Panc1 (cell line): ENCODE measurements at regions not wholly inside any gene's neighbourhood (a gene's known extent, or its start where the extent isn't known, plus 50 kb on each side); places are given as distances from the start of the nearest gene placed in this dataset.

Experiments
- ATAC-seq: fragments of 200-7000 bp; cut with Tn5 transposase; 2 replicates; pipeline ENCODE4 v1.9.1; 2020; ENCODE audit warnings: mild to moderate bottlenecking, moderate library complexity
- BruUV-seq: library from RNA; stranded (reverse); fragments of 400-500 nt; replicated peaks from 2 replicates; lab custom pipeline; 2021; lab: Mats Ljungman, UMichigan
- CTCF ChIA-PET: fragments of 300-600 bp; sonication (Branson Sonifier 250); formaldehyde crosslinking; loops from one replicate; lab custom pipeline; 2022; ENCODE audit warnings: antibody characterized with exemption; lab: Charles Lee
- POLR2A ChIA-PET: fragments of 300-600 bp; sonication (Branson Sonifier 250); formaldehyde crosslinking; loops from one replicate; lab custom pipeline; 2022; ENCODE audit warnings: antibody characterized with exemption; lab: Charles Lee
- DNase-seq: peaks from one replicate; pipeline ENCODE4 v3.0.0-alpha.2; 2010; ENCODE audit warnings: low read depth, low spot score
- H3K27ac ChIP-seq: 2 replicates; pipeline ENCODE4 v1.5.1; 2011; ENCODE audit warnings: mild to moderate bottlenecking, low read length, inconsistent platforms
- H3K27me3 ChIP-seq: fragments of 200-500 bp; sonication (Bioruptor generic); 2 replicates; pipeline ENCODE4 v1.6.0; 2014; ENCODE audit warnings: low read length, inconsistent platforms; ENCODE audit not compliant: control insufficient read depth, insufficient read depth
- H3K36me3 ChIP-seq: fragments of 200-500 bp; sonication (Bioruptor generic); 2 replicates; pipeline ENCODE4 v1.5.1; 2014; ENCODE audit warnings: inconsistent platforms, mild to moderate bottlenecking, low read length, moderate library complexity; ENCODE audit not compliant: control insufficient read depth, insufficient read depth
- H3K4me1 ChIP-seq: 2 replicates; pipeline ENCODE4 v1.5.1; 2011; ENCODE audit warnings: inconsistent platforms, mild to moderate bottlenecking, low read length, moderate library complexity; ENCODE audit not compliant: control insufficient read depth, insufficient read depth
- H3K4me3 ChIP-seq, 2 experiments: 2 replicates each; pipeline ENCODE4 v1.5.1; 2011 to 2012; ENCODE audit warnings: low read depth in 2 of 2, low read length in 2 of 2, mild to moderate bottlenecking in 2 of 2, inconsistent platforms in 1 of 2, moderate library complexity in 1 of 2
- H3K9me3 ChIP-seq: fragments of 200-500 bp; sonication (Bioruptor generic); 2 replicates; pipeline ENCODE4 v1.5.1; 2014; ENCODE audit warnings: low read depth, mild to moderate bottlenecking, inconsistent platforms, low read length, moderate library complexity; ENCODE audit not compliant: control insufficient read depth, insufficient read depth
- POLR2AphosphoS5 ChIP-seq: IDR thresholded peaks from 2 replicates; pipeline ENCODE4 v1.6.1; 2012; ENCODE audit warnings: mild to moderate bottlenecking, low read depth, low read length, moderate library complexity
- SIN3A ChIP-seq: IDR thresholded peaks from 2 replicates; pipeline ENCODE4 v1.6.1; 2012; ENCODE audit warnings: low read depth, mild to moderate bottlenecking, low read length, moderate library complexity, borderline replicate concordance; ENCODE audit not compliant: insufficient read depth
- TCF7L2 ChIP-seq: IDR thresholded peaks from 2 replicates; pipeline ENCODE4 v1.6.1; 2011; ENCODE audit warnings: mild to moderate bottlenecking, low read depth, low read length, inconsistent platforms
- in situ Hi-C: cut with HindIII; loops from 2 replicates; pipeline ENCODE4 v1.10.0; 2016; ENCODE audit warnings: low sequenced_read_pairs, low pct_unique_long_range_greater_than_20kb
- intact Hi-C: fragments of 100-400 bp; cut with micrococcal nuclease; formaldehyde crosslinking; loops from one replicate; pipeline ENCODE4 v1.10.0; 2022; ENCODE audit not compliant: unreplicated experiment
- TF ChIP-seq, protein P1 (sequence below), 2 experiments: IDR thresholded peaks; 2 replicates each; pipeline ENCODE4 v1.6.1; 2011 to 2012; ENCODE audit warnings: low read depth in 2 of 2, control low read depth in 1 of 2, low read length in 1 of 2, mild to moderate bottlenecking in 1 of 2, moderate library complexity in 1 of 2; ENCODE audit not compliant: insufficient read depth in 1 of 2
- TF ChIP-seq, protein P2 (sequence below): fragments of 450-650 bp; IDR thresholded peaks from 2 replicates; pipeline ENCODE4 v1.5.1; 2017; ENCODE audit warnings: mild to moderate bottlenecking

DNA sequence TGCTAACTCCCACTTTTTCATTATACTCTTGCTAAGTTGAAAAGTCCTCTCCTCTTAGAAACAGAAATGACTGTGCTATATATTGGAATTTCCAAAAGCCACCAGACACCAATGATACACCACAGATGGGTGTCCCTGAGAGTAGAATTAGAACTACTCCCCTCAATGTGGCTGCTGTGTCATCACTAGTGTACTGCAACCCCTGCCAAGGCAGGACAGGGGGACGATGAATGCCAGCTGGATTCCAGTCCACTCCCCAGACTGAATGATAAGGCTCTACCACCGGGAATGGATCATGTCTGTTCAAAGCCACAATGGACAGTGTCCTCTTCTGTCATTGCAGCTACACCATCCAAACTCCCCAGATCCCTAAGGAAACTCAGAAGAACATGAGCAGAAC, 69.7 kb upstream of the EDNRB start:
- POLR2A ChIA-PET = no interaction called here
- DNase-seq = no peak
- no TSS peak for BruUV-seq
- Histone ChIP-seq H3K36me3 (no peaks in the 10 kb centered on the region), H3K27ac (no peak overlapping the region), H3K4me1 (no peaks in the 10 kb centered on the region), H3K4me3 (no peak overlapping the region), H3K9me3 (no peaks in the 10 kb centered on the region), H3K27me3 (no peaks in the 10 kb centered on the region)
- in situ Hi-C loops = no loop called here
- intact Hi-C loops = no loop called here
- no peak for ATAC-seq
- no peak for TF ChIP-seq SIN3A
- TF ChIP-seq, protein P1, sequence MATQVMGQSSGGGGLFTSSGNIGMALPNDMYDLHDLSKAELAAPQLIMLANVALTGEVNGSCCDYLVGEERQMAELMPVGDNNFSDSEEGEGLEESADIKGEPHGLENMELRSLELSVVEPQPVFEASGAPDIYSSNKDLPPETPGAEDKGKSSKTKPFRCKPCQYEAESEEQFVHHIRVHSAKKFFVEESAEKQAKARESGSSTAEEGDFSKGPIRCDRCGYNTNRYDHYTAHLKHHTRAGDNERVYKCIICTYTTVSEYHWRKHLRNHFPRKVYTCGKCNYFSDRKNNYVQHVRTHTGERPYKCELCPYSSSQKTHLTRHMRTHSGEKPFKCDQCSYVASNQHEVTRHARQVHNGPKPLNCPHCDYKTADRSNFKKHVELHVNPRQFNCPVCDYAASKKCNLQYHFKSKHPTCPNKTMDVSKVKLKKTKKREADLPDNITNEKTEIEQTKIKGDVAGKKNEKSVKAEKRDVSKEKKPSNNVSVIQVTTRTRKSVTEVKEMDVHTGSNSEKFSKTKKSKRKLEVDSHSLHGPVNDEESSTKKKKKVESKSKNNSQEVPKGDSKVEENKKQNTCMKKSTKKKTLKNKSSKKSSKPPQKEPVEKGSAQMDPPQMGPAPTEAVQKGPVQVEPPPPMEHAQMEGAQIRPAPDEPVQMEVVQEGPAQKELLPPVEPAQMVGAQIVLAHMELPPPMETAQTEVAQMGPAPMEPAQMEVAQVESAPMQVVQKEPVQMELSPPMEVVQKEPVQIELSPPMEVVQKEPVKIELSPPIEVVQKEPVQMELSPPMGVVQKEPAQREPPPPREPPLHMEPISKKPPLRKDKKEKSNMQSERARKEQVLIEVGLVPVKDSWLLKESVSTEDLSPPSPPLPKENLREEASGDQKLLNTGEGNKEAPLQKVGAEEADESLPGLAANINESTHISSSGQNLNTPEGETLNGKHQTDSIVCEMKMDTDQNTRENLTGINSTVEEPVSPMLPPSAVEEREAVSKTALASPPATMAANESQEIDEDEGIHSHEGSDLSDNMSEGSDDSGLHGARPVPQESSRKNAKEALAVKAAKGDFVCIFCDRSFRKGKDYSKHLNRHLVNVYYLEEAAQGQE (IDR thresholded peaks at IDR 0.05; ENCODE audit: insufficient read depth in 1 of 2, low read depth in 2 of 2, low read length in 1 of 2) = no peak
- no peak for TF ChIP-seq TCF7L2
- TF ChIP-seq, protein P2, sequence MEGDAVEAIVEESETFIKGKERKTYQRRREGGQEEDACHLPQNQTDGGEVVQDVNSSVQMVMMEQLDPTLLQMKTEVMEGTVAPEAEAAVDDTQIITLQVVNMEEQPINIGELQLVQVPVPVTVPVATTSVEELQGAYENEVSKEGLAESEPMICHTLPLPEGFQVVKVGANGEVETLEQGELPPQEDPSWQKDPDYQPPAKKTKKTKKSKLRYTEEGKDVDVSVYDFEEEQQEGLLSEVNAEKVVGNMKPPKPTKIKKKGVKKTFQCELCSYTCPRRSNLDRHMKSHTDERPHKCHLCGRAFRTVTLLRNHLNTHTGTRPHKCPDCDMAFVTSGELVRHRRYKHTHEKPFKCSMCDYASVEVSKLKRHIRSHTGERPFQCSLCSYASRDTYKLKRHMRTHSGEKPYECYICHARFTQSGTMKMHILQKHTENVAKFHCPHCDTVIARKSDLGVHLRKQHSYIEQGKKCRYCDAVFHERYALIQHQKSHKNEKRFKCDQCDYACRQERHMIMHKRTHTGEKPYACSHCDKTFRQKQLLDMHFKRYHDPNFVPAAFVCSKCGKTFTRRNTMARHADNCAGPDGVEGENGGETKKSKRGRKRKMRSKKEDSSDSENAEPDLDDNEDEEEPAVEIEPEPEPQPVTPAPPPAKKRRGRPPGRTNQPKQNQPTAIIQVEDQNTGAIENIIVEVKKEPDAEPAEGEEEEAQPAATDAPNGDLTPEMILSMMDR = no peak
- no peak for TF ChIP-seq POLR2AphosphoS5
- CTCF ChIA-PET = no interaction called here

DNA sequence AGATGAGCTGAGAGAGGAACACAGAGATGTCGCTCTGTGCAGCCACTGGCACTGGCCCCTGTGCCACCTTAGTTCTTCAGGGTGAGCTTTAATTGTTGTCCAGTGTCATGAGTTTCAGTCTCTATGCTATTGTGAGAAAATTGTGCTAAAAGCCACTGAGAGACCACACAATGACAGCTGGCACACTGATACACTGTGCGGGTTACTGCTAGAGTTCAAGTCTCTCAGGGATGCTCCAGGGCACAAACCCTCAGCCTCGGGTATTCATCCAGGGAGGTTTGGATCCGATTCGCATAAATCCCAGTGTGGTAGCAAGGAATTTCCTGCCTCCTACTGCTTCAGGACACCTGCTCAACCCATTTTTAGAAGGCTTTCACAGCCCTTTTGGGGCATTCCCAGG, 68.1 kb upstream of the EDNRB start:
- CTCF ChIA-PET = no interaction called here
- intact Hi-C loops = no loop called here

More for the DNA sequence above, 68.1 kb upstream of the EDNRB start:
- DNase-seq = no peak
- POLR2A ChIA-PET = no interaction called here
- H3K9me3 ChIP-seq = no peaks in the 10 kb centered on the region
- in situ Hi-C loops = no loop called here
- no peaks in the 10 kb centered on the region for H3K4me1 ChIP-seq
- BruUV-seq = no TSS peak
- no peaks in the 10 kb centered on the region for H3K36me3 ChIP-seq
- ATAC-seq = no peak
- TF ChIP-seq, protein P1 (IDR thresholded peaks at IDR 0.05; ENCODE audit: insufficient read depth in 1 of 2, low read depth in 2 of 2, low read length in 1 of 2) = no peak
- TF ChIP-seq POLR2AphosphoS5 (no peak), SIN3A (no peak), TCF7L2 (no peak)
- TF ChIP-seq, protein P2 = no peak
- no peak overlapping the region for H3K27ac ChIP-seq
- no peaks in the 10 kb centered on the region for H3K27me3 ChIP-seq
- no peak overlapping the region for H3K4me3 ChIP-seq
